ENCODE measurements at regions not wholly inside any gene's neighbourhood (a gene's known extent, or its start where the extent isn't known, plus 50 kb on each side); places are given as distances from the start of the nearest gene placed in this dataset.

DNA sequence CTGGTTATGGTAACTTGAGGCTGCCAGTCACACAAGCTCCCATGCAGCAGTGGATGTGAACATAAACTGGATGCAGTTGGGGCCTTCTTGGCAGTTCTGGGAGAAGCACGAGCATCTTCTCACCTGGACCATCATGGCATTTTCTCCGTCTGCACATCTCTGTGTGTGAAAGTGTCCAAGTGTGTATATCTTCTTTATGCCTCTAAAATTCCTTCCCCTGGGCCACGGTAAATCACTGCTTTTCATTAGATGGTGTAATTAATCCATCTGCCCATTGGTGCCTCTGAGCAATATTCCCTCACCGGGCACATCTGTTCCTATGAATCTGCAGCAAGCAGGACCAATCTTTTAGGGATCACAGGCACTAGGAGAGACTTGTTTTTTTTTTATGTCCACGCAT is 138.0 kb downstream of the MAP3K7 start:
- no peak for DNase-seq (ENCODE audit: extremely low spot score)
- ChIA-PET POLR2A (no interaction called here), CTCF (no interaction called here)
- TF ChIP-seq, protein P1, sequence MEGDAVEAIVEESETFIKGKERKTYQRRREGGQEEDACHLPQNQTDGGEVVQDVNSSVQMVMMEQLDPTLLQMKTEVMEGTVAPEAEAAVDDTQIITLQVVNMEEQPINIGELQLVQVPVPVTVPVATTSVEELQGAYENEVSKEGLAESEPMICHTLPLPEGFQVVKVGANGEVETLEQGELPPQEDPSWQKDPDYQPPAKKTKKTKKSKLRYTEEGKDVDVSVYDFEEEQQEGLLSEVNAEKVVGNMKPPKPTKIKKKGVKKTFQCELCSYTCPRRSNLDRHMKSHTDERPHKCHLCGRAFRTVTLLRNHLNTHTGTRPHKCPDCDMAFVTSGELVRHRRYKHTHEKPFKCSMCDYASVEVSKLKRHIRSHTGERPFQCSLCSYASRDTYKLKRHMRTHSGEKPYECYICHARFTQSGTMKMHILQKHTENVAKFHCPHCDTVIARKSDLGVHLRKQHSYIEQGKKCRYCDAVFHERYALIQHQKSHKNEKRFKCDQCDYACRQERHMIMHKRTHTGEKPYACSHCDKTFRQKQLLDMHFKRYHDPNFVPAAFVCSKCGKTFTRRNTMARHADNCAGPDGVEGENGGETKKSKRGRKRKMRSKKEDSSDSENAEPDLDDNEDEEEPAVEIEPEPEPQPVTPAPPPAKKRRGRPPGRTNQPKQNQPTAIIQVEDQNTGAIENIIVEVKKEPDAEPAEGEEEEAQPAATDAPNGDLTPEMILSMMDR (IDR thresholded peaks at IDR 0.05; ENCODE audit: control extremely low read depth, extremely low read depth, low read depth, missing control alignments): no peak

DNA sequence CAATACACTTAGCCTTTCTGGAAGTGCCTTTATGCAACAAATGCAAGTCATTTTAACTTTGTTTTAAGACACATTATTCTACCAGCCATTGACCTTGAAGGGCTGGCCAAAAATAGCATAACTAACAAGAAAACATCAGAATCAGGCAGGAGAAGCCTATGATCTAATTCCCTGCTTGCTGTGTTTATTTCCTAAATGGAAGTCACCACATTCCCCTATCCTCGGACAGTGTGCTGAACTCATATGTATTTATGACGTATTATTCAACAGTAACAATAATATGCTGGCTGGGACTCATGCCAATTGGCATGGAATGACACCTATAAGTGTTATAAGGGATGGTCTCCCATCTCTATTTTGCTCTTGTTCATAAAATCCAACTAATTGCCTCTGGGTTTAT is 140.7 kb downstream of the MAP3K7 start:
- no peak for DNase-seq (ENCODE audit: extremely low spot score)
- TF ChIP-seq, protein P1 (IDR thresholded peaks at IDR 0.05; ENCODE audit: control extremely low read depth, extremely low read depth, low read depth, missing control alignments): no peak
- ChIA-PET POLR2A (no interaction called here), CTCF (interaction anchor here (1.1 kb wide), 1 partner anchor 15 kb away, joined by 3 read pairs; no protein-coding TSS in a partner anchor)

DNA sequence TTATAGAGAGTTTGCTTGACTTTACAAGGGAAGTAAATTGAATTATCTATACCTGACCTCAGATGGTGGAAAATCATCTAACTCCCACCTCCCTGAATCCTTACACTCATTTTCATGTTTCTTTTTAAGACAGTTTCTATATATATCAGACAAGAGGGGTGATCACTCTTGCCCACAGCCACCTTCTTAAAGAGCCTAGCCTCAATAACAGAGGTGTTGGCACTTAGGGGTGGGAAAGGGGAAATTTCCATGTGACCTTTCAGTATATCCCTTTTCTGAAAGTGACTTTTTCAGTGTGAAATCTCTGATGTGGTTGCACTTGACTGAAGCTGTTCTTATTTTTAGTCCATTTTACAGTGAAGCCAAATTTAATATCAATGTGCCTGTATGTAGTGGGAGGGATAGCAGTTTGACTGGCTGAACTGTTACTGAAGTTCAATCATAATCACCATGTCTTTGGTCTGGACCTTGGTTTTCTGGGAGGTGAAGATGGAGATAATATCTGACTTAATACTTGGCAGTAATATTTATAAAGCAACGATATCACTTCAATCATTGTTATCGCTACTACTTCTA is 141.3 kb downstream of the MAP3K7 start:
- ChIA-PET POLR2A (no interaction called here), CTCF (no interaction called here)
- TF ChIP-seq, protein P1 (IDR thresholded peaks at IDR 0.05; ENCODE audit: control extremely low read depth, extremely low read depth, low read depth, missing control alignments): no peak
- no peak for DNase-seq (ENCODE audit: extremely low spot score)

DNA sequence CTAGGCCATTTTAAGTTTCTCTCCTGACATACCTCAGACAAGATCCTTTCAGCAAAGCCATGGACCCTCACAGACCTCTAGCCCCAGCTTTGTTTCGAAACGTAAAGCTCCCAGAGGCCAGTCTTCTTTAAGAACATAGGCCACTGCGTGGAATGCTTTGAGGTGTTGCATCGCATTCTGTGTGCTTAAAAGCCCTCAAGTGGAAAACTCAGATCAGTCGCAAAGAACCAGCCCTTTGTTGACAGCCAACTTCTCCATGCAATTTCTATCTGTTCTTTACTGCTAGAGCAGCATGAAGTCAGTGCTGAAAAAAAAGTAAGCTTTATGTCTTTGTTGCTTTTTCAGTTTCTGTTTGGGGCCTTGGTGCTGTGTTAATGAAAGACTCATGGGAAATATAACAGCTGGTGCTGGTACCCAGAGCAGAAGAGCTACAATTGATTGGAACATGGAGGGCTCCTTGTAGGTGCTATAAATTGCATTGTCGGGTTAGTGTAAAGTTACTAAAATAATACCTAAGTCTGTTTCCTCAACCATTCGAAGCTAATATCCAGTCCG is 142.6 kb downstream of the MAP3K7 start:
- TF ChIP-seq, protein P1 (IDR thresholded peaks at IDR 0.05; ENCODE audit: control extremely low read depth, extremely low read depth, low read depth, missing control alignments): no peak
- no peak for DNase-seq (ENCODE audit: extremely low spot score)
- POLR2A ChIA-PET: no interaction called here
- CTCF ChIA-PET: interaction anchor here (1.0 to 4.5 kb wide), 7 partner anchors 9 to 35 kb away, joined by 3 to 23 read pairs (median 5); no protein-coding TSS in a partner anchor

DNA sequence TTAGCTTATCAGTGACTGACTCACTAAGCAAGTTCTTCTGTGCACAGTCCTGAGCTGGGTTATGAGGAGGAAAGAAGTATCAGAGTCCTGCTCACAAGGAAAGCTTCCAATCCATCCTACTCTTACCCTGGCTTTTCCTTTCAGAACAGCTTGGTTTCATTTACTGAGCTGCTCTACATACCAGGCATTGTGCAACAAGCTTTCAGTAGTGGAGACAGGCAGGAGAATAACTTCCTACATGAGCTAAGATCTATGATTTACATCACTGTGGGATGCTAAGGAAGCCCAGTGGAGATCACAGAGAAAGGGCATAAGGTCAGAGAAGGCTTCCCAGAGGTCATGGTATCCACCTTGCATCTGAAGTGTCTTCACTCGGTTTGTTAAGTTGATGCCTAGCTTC is 144.5 kb downstream of the MAP3K7 start:
- TF ChIP-seq, protein P1 (IDR thresholded peaks at IDR 0.05; ENCODE audit: control extremely low read depth, extremely low read depth, low read depth, missing control alignments): no peak
- ChIA-PET POLR2A (no interaction called here), CTCF (interaction anchor here (0.8 to 4.5 kb wide), 7 partner anchors 13 to 501 kb away, joined by 3 to 23 read pairs (median 3); no protein-coding TSS in a partner anchor)
- no peak for DNase-seq (ENCODE audit: extremely low spot score)

DNA sequence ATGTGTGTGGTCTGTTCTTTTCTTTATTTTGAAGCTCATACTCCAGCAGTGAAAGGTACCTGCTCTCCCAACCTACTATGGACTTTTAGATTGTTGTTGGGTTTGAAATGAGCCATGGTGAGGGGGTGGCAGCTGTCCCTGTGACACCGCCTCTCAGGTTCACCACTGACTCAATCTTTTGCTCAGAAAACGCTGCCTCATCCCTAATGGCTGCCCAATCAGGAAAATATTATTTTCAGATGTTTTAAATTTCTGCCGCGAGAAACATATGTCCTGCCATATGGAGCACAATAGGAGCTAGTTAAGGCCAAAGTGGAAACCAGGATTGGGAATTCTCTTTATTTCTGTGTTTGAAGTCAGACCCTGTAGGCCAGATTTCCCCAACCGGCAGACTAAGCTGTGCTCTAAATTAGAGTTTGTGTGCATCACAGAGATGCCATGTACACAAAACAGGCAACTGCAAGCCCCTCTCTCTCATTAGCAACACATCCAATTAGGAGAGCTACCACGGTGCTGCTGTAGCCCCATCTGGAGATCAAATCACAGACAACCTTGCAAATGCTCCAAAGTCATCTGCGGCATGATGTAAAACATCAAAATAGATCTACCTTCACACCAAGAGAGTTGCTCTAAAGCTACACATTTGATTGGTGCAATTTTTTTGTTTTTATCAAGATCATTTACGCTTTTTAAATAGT is 144.1 kb upstream of the BACH2 start:
- TF ChIP-seq, protein P1 (IDR thresholded peaks at IDR 0.05; ENCODE audit: control extremely low read depth, extremely low read depth, low read depth, missing control alignments): no peak
- CTCF ChIA-PET: interaction anchor here (1.0 to 4.5 kb wide), 6 partner anchors 12 to 500 kb away, joined by 3 to 23 read pairs (median 4); no protein-coding TSS in a partner anchor
- POLR2A ChIA-PET: no interaction called here
- no peak for DNase-seq (ENCODE audit: extremely low spot score)

Data from GM10248 (cell line).